WTC11 (cell line): ENCODE measurements at regions not wholly inside any gene's neighbourhood (a gene's known extent, or its start where the extent isn't known, plus 50 kb on each side); places are given as distances from the start of the nearest gene placed in this dataset.

Experiments used
- MYBL2 ChIP-seq: sonication (generic); formaldehyde crosslinking; IDR thresholded peaks from 2 replicates; pipeline ENCODE4 v1.8.1; 2023; ENCODE audit warnings: mild to moderate bottlenecking, moderate library complexity, missing genetic modification reagents
- SMAD4 ChIP-seq: sonication (generic); formaldehyde crosslinking; IDR thresholded peaks from 2 replicates; pipeline ENCODE4 v1.8.0; 2022; ENCODE audit warnings: mild to moderate bottlenecking, missing genetic modification reagents
- TF ChIP-seq, protein P1 (sequence below): sonication (generic); formaldehyde crosslinking; IDR thresholded peaks from 2 replicates; pipeline ENCODE4 v1.8.1; 2023; ENCODE audit warnings: mild to moderate bottlenecking, missing genetic modification reagents, moderate library complexity
- TF ChIP-seq, protein P2 (sequence below): fragments of 200-600 bp; IDR thresholded peaks from 2 replicates; pipeline ENCODE4 v1.8.0; 2022; ENCODE audit warnings: antibody characterized with exemption

DNA sequence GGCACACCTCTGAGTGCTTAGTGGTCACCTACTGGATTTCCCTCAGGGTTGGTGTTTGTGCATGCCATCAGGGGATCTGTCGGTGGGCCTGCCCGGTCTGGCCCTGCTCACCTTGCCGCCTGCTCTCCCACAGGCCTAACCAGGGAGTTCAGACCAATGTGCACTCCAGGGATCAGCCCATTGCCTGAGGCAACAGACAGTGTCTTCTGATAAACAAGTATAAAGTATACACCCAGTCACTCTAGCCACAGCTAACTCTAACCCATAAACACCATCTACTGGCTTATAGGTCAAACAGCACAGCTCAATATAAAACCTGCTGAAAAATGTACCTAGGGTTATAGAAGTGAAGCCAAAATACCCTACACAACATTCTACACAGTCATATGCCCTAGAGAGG, 1300.0 kb downstream of the PLA2G4A start:
- TF ChIP-seq, protein P1, sequence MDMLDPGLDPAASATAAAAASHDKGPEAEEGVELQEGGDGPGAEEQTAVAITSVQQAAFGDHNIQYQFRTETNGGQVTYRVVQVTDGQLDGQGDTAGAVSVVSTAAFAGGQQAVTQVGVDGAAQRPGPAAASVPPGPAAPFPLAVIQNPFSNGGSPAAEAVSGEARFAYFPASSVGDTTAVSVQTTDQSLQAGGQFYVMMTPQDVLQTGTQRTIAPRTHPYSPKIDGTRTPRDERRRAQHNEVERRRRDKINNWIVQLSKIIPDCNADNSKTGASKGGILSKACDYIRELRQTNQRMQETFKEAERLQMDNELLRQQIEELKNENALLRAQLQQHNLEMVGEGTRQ (CRISPR knock-in tag), result no peak
- TF ChIP-seq, protein P2, sequence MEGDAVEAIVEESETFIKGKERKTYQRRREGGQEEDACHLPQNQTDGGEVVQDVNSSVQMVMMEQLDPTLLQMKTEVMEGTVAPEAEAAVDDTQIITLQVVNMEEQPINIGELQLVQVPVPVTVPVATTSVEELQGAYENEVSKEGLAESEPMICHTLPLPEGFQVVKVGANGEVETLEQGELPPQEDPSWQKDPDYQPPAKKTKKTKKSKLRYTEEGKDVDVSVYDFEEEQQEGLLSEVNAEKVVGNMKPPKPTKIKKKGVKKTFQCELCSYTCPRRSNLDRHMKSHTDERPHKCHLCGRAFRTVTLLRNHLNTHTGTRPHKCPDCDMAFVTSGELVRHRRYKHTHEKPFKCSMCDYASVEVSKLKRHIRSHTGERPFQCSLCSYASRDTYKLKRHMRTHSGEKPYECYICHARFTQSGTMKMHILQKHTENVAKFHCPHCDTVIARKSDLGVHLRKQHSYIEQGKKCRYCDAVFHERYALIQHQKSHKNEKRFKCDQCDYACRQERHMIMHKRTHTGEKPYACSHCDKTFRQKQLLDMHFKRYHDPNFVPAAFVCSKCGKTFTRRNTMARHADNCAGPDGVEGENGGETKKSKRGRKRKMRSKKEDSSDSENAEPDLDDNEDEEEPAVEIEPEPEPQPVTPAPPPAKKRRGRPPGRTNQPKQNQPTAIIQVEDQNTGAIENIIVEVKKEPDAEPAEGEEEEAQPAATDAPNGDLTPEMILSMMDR, result no peak
- TF ChIP-seq SMAD4 (no peak), MYBL2 (no peak)
